ENCODE measurements at regions not wholly inside any gene's neighbourhood (a gene's known extent, or its start where the extent isn't known, plus 50 kb on each side); places are given as distances from the start of the nearest gene placed in this dataset.

DNA sequence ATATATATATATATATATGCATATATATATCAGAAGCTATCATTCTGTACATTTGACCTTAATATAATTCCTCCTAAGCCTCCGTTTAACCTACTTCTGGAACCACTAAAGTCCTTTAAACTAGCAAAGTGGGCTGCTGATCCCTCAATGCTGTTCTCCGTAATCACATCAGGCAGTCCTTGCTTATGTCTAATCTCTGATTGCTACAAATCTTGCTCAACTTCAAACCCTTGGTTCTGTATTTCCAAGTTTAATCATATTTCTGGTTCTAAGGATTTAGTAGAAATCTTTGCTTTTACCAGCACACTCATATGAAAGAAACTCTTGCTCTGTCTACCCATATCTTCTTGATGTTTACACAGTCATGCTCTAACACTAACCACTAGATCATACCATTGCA lies 91.5 kb upstream of the GALNT13 start:
- TF ChIP-seq PPARA (CRISPR knock-in tag; IDR thresholded peaks at IDR 0.05; ENCODE audit: borderline replicate concordance) (no peak), ZC3H10 (CRISPR knock-in tag; IDR thresholded peaks at IDR 0.05) (no peak), SNAI2 (CRISPR knock-in tag; IDR thresholded peaks at IDR 0.05) (no peak), RARB (CRISPR knock-in tag; IDR thresholded peaks at IDR 0.05) (no peak), ZFP30 (CRISPR knock-in tag; IDR thresholded peaks at IDR 0.05) (no peak), ZNF8 (CRISPR knock-in tag; IDR thresholded peaks at IDR 0.05) (no peak), TOX (CRISPR knock-in tag; IDR thresholded peaks at IDR 0.05; ENCODE audit: borderline replicate concordance) (no peak), TCF4 (CRISPR knock-in tag; IDR thresholded peaks at IDR 0.05; ENCODE audit: borderline replicate concordance) (no peak), CSDC2 (CRISPR knock-in tag; IDR thresholded peaks at IDR 0.05) (no peak), ISL1 (CRISPR knock-in tag; IDR thresholded peaks at IDR 0.05) (no peak)
- TF ChIP-seq, protein P1, sequence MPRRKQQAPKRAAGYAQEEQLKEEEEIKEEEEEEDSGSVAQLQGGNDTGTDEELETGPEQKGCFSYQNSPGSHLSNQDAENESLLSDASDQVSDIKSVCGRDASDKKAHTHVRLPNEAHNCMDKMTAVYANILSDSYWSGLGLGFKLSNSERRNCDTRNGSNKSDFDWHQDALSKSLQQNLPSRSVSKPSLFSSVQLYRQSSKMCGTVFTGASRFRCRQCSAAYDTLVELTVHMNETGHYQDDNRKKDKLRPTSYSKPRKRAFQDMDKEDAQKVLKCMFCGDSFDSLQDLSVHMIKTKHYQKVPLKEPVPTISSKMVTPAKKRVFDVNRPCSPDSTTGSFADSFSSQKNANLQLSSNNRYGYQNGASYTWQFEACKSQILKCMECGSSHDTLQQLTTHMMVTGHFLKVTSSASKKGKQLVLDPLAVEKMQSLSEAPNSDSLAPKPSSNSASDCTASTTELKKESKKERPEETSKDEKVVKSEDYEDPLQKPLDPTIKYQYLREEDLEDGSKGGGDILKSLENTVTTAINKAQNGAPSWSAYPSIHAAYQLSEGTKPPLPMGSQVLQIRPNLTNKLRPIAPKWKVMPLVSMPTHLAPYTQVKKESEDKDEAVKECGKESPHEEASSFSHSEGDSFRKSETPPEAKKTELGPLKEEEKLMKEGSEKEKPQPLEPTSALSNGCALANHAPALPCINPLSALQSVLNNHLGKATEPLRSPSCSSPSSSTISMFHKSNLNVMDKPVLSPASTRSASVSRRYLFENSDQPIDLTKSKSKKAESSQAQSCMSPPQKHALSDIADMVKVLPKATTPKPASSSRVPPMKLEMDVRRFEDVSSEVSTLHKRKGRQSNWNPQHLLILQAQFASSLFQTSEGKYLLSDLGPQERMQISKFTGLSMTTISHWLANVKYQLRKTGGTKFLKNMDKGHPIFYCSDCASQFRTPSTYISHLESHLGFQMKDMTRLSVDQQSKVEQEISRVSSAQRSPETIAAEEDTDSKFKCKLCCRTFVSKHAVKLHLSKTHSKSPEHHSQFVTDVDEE (CRISPR knock-in tag; IDR thresholded peaks at IDR 0.05), result no peak

All from SK-N-SH treated with all-trans-retinoic acid at 6 μM for 48 hours (cell line).